Transverse colon (tissue), 4 donors: ENCODE measurements at regions not wholly inside any gene's neighbourhood (a gene's known extent, or its start where the extent isn't known, plus 50 kb on each side); places are given as distances from the start of the nearest gene placed in this dataset.

ENCODE experiments used
- DNase-seq: peaks from one replicate; pipeline ENCODE4 v3.0.0-alpha.2; 2019
- H3K27ac ChIP-seq, 4 donors: fragments of 200-600 bp; sonication (generic); 2 replicates each; pipeline ENCODE4 v1.5.1; 2016 to 2018; ENCODE audit warnings: inconsistent platforms in 4 of 4
- H3K27me3 ChIP-seq: fragments of 200-600 bp; sonication (generic); 2 replicates; pipeline ENCODE4 v1.5.1; 2017; ENCODE audit warnings: inconsistent platforms
- H3K36me3 ChIP-seq, 4 donors: fragments of 200-600 bp; sonication (generic); 2 replicates each; pipeline ENCODE4 v1.5.1; 2017 to 2019; ENCODE audit warnings: inconsistent platforms in 4 of 4
- H3K4me1 ChIP-seq, 4 donors: fragments of 200-600 bp; sonication (generic); 2 replicates each; pipeline ENCODE4 v1.5.1; 2017 to 2020; ENCODE audit warnings: inconsistent platforms in 4 of 4
- H3K4me3 ChIP-seq, 4 donors: fragments of 200-600 bp; sonication (generic); 1 replicate in 1 of 4; 2 replicates in 3 of 4; pipeline versions ENCODE4 v1.5.1 to v1.6.1; 2017 to 2019; ENCODE audit warnings: inconsistent platforms in 4 of 4
- H3K9me3 ChIP-seq, 2 donors: fragments of 200-600 bp; sonication (generic); 2 replicates each; pipeline ENCODE4 v1.5.1; 2017 to 2019; ENCODE audit warnings: inconsistent platforms in 2 of 2
- EP300 ChIP-seq: sonication (generic); formaldehyde crosslinking; IDR thresholded peaks from one replicate; pipeline ENCODE4 v1.6.1; 2017; ENCODE audit warnings: antibody characterized with exemption, low read depth
- POLR2A ChIP-seq: fragments of 450-650 bp; IDR thresholded peaks from one replicate; pipeline ENCODE4 v1.6.1; 2016; ENCODE audit warnings: antibody characterized with exemption, mild to moderate bottlenecking, moderate library complexity
- POLR2AphosphoS5 ChIP-seq, 3 donors: sonication (generic); formaldehyde crosslinking; IDR thresholded peaks; one replicate each; pipeline ENCODE4 v1.6.1; 2016; ENCODE audit warnings: antibody characterized with exemption in 3 of 3
- WGBS, 2 donors: methylation state at CpG; one replicate each; pipeline ENCODE4 v1.1.5; 2018; ENCODE audit warnings: low coverage in 1 of 2; 5-methylcytosine and 5-hydroxymethylcytosine counted together
- in situ Hi-C, 4 donors: fragments of 200-750 bp; cut with MboI; loops; one replicate each; pipeline versions ENCODE4 v1.15.0 to v1.15.1; 2017; ENCODE audit warnings: low sequenced_read_pairs in 3 of 4, low pct_ligation_motif_present in 1 of 4, low pct_unique_long_range_greater_than_20kb in 1 of 4
- intact Hi-C: fragments of 100-400 bp; cut with DNase I; formaldehyde crosslinking; loops from one replicate; pipeline ENCODE4 v1.15.1; 2023; ENCODE audit warnings: low total_unique reads
- TF ChIP-seq, protein P1 (sequence below), 5 experiments: fragments of 200-600 bp in 3 of 5; fragments of 450-650 bp in 2 of 5; sonication (generic) in 3 of 5; IDR thresholded peaks; 1 replicate in 2 of 5; 2 replicates in 3 of 5; pipeline ENCODE4 v1.5.1; 2016 to 2017; ENCODE audit warnings: antibody characterized with exemption in 5 of 5, inconsistent platforms in 3 of 5, mild to moderate bottlenecking in 2 of 5, moderate library complexity in 1 of 5

DNA sequence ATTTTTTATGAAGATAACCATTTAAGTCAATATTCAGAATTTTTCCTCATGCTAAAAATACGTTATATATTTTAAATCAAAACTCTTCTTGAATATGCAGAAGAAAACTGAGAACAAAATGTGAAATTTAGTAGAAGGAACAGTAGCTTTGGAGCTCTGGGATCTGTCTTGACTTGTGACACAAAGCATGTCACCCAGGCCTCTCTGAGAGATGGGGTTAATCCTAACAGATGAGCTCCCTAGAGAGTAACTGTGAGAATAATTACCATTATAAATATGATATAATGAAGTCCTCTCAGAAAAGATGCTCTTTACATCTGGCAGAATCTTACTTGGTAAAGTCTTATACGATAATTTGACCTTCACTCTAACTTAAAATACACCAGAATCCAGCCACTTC, 272.0 kb downstream of the PTPRC start:
- DNase-seq = no peak
- no peak overlapping the region for H3K4me3 ChIP-seq
- in situ Hi-C loops (no loop called here), intact Hi-C loops (no loop called here)
- H3K4me1 ChIP-seq = peaks cover 0 to 4% (median 0%) of the 10 kb centered on the region in 4 donors
- TF ChIP-seq EP300 = no peak
- no peak for TF ChIP-seq POLR2A
- TF ChIP-seq, protein P1, sequence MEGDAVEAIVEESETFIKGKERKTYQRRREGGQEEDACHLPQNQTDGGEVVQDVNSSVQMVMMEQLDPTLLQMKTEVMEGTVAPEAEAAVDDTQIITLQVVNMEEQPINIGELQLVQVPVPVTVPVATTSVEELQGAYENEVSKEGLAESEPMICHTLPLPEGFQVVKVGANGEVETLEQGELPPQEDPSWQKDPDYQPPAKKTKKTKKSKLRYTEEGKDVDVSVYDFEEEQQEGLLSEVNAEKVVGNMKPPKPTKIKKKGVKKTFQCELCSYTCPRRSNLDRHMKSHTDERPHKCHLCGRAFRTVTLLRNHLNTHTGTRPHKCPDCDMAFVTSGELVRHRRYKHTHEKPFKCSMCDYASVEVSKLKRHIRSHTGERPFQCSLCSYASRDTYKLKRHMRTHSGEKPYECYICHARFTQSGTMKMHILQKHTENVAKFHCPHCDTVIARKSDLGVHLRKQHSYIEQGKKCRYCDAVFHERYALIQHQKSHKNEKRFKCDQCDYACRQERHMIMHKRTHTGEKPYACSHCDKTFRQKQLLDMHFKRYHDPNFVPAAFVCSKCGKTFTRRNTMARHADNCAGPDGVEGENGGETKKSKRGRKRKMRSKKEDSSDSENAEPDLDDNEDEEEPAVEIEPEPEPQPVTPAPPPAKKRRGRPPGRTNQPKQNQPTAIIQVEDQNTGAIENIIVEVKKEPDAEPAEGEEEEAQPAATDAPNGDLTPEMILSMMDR (IDR thresholded peaks at IDR 0.05) = no peak
- H3K9me3 ChIP-seq = no peaks in the 10 kb centered on the region
- no peak overlapping the region for H3K27ac ChIP-seq
- H3K27me3 ChIP-seq = no peaks in the 10 kb centered on the region
- H3K36me3 ChIP-seq = no peaks in the 10 kb centered on the region
- WGBS, 2 donors = 84 to 94% methylated on average over 2 of the region's 2 CpGs

DNA sequence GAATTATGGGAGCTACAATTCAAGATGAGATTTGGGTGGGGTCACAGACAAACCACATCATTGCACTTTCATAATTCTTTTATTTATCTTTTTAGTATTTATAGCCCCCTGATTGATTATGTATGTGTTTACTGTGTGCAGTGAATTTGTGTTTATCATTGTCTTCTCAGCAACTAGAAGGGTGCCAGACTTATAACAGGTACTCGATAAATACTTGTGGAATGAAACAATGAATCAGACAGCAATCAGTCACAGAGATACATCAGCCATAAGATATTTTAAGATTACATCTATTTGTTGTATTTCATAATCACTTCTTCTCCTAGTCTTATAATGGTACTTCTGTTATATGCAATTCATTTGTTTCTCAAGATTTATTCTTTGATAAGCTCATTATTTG, 273.2 kb downstream of the PTPRC start:
- TF ChIP-seq POLR2AphosphoS5 (IDR thresholded peaks at IDR 0.05) (no peak), EP300 (no peak), POLR2A (no peak)
- TF ChIP-seq, protein P1 (IDR thresholded peaks at IDR 0.05) = no peak
- intact Hi-C loops (no loop called here), in situ Hi-C loops (no loop called here)

GRCh38 chr1:198913667-198914066, 274.8 kb downstream of the PTPRC start:
- intact Hi-C loops (no loop called here), in situ Hi-C loops (no loop called here)
- no peak for DNase-seq
- H3K9me3 ChIP-seq = no peaks in the 10 kb centered on the region
- no peaks in the 10 kb centered on the region for H3K27me3 ChIP-seq
- no peak overlapping the region for H3K4me3 ChIP-seq
- H3K27ac ChIP-seq = no peak overlapping the region
- TF ChIP-seq, protein P1 (IDR thresholded peaks at IDR 0.05) = no peak
- TF ChIP-seq EP300 (no peak), POLR2A (no peak), POLR2AphosphoS5 (IDR thresholded peaks at IDR 0.05) (no peak)
- H3K4me1 ChIP-seq = peaks cover 0 to 10% (median 0%) of the 10 kb centered on the region in 4 donors
- no peaks in the 10 kb centered on the region for H3K36me3 ChIP-seq
- WGBS, 2 donors = 69 to 90% methylated on average over 1 to 4 of the region's 4 CpGs

More for the DNA sequence above, 273.2 kb downstream of the PTPRC start:
- Histone ChIP-seq H3K4me1 (peaks cover 0 to 3% (median 0%) of the 10 kb centered on the region in 4 donors), H3K27ac (no peak overlapping the region), H3K36me3 (no peaks in the 10 kb centered on the region), H3K4me3 (no peak overlapping the region), H3K27me3 (no peaks in the 10 kb centered on the region), H3K9me3 (no peaks in the 10 kb centered on the region)
- 98 to 100% methylated on average over 1 of the region's 1 CpG for whole genome bisulfite sequencing, 2 donors
- no peak for DNase-seq

GRCh38 chr1:198915327-198916231, 276.7 kb downstream of the PTPRC start:
- WGBS, 2 donors = 93 to 95% methylated on average over 3 of the region's 3 CpGs

More at GRCh38 chr1:198915327-198916231, 276.7 kb downstream of the PTPRC start:
- H3K4me1 ChIP-seq = peaks cover 0 to 18% (median 0%) of the 10 kb centered on the region in 4 donors
- H3K4me3 ChIP-seq = no peak overlapping the region
- no peaks in the 10 kb centered on the region for H3K9me3 ChIP-seq
- no peaks in the 10 kb centered on the region for H3K27me3 ChIP-seq
- H3K27ac ChIP-seq = no peak overlapping the region
- intact Hi-C loops (loop anchor here (5.0 kb wide), 1 partner anchor 392 kb away; no protein-coding TSS in a partner anchor), in situ Hi-C loops (no loop called here)
- no peaks in the 10 kb centered on the region for H3K36me3 ChIP-seq
- no peak for TF ChIP-seq POLR2AphosphoS5 (IDR thresholded peaks at IDR 0.05)
- TF ChIP-seq POLR2A = no peak
- no peak for TF ChIP-seq EP300
- TF ChIP-seq, protein P1 (IDR thresholded peaks at IDR 0.05) = no peak
- no peak for DNase-seq
